HL-60 (cell line): ENCODE measurements at regions not wholly inside any gene's neighbourhood (a gene's known extent, or its start where the extent isn't known, plus 50 kb on each side); places are given as distances from the start of the nearest gene placed in this dataset.

Experiments
- CTCF ChIP-seq: IDR thresholded peaks from one replicate; pipeline ENCODE4 v1.5.1; 2011; ENCODE audit warnings: low read length, control low read depth, inconsistent platforms; ENCODE audit not compliant: insufficient read depth
- GABPA ChIP-seq: IDR thresholded peaks from 2 replicates; pipeline ENCODE4 v1.6.1; 2012; ENCODE audit warnings: low read depth
- POLR2AphosphoS5 ChIP-seq: IDR thresholded peaks from 2 replicates; pipeline ENCODE4 v1.6.1; 2012; ENCODE audit warnings: low read depth
- REST ChIP-seq: IDR thresholded peaks from 2 replicates; pipeline ENCODE4 v1.6.1; 2012; ENCODE audit warnings: low read depth; ENCODE audit not compliant: insufficient replicate concordance

GRCh38 chrX:10851809-10852208 lies 231.4 kb upstream of the MID1 start:
- no peak for TF ChIP-seq CTCF
- TF ChIP-seq REST = no peak
- no peak for TF ChIP-seq POLR2AphosphoS5
- TF ChIP-seq GABPA = no peak
